SK-N-SH (cell line): ENCODE measurements at regions not wholly inside any gene's neighbourhood (a gene's known extent, or its start where the extent isn't known, plus 50 kb on each side); places are given as distances from the start of the nearest gene placed in this dataset.

ENCODE experiments used
- CTCF ChIA-PET: fragments of 300-600, 350-600 bp; formaldehyde crosslinking; extraction: SDS; loops from one replicate; lab custom pipeline; 2021; lab: Yijun Ruan, JAX
- POLR2A ChIA-PET: fragments of 350-600 bp; sonication (Branson Sonifier 250); formaldehyde crosslinking; extraction: SDS; loops from one replicate; lab custom pipeline; 2020; ENCODE audit warnings: antibody characterized with exemption, inconsistent platforms; lab: Yijun Ruan, JAX
- DNase-seq: peaks from one replicate; pipeline ENCODE4 v3.0.0; 2012
- H2AFZ ChIP-seq: fragments of 200-600 bp; sonication (generic); 2 replicates; pipeline ENCODE4 v1.8.1; 2016; ENCODE audit warnings: antibody characterized with exemption, mild to moderate bottlenecking, low read depth
- H3F3A ChIP-seq: fragments of 200-600 bp; sonication (generic); replicated peaks from 2 replicates; pipeline ENCODE3; 2016; ENCODE audit warnings: antibody characterized with exemption, mild to moderate bottlenecking; ENCODE audit not compliant: insufficient read depth
- H3K27ac ChIP-seq, 2 experiments: fragments of 200-500 bp in 1 of 2; fragments of 200-600 bp in 1 of 2; sonication (Bioruptor generic) in 1 of 2; sonication (generic), shearing (Covaris generic) in 1 of 2; 2 replicates each; pipeline versions ENCODE4 v1.5.1 to v1.6.1; 2014 to 2016; ENCODE audit warnings: low read depth in 2 of 2, inconsistent platforms in 1 of 2, low read length in 1 of 2, mild to moderate bottlenecking in 1 of 2, mixed read lengths in 1 of 2
- H3K27me3 ChIP-seq: fragments of 200-600 bp; sonication (generic), shearing (Covaris generic); 2 replicates; pipeline ENCODE4 v1.6.1; 2016; ENCODE audit warnings: mixed run types; ENCODE audit not compliant: insufficient read depth
- H3K36me3 ChIP-seq, 2 experiments: fragments of 200-500 bp in 1 of 2; fragments of 200-600 bp in 1 of 2; sonication (Bioruptor generic) in 1 of 2; sonication (generic) in 1 of 2; replicated peaks in 1 of 2; 2 replicates each; pipeline versions ENCODE3 to v1.5.1; 2014 to 2016; ENCODE audit warnings: low read length in 1 of 2, mild to moderate bottlenecking in 1 of 2; ENCODE audit not compliant: insufficient read depth in 2 of 2, control insufficient read depth in 1 of 2
- H3K4me1 ChIP-seq, 2 experiments: fragments of 200-500 bp in 1 of 2; fragments of 200-600 bp in 1 of 2; sonication (Bioruptor generic) in 1 of 2; sonication (generic), shearing (Covaris generic) in 1 of 2; 2 replicates each; pipeline versions ENCODE4 v1.5.1 to v1.6.1; 2014 to 2016; ENCODE audit warnings: low read depth in 1 of 2, low read length in 1 of 2, mixed run types in 1 of 2; ENCODE audit not compliant: insufficient read depth in 2 of 2, control insufficient read depth in 1 of 2
- H3K4me2 ChIP-seq: fragments of 200-600 bp; sonication (generic), shearing (Covaris generic); 2 replicates; pipeline ENCODE4 v1.6.1; 2017; ENCODE audit warnings: mixed run types
- H3K4me3 ChIP-seq, 2 experiments: fragments of 200-500 bp in 1 of 2; fragments of 200-600 bp in 1 of 2; sonication (Bioruptor generic) in 1 of 2; sonication (generic), shearing (Covaris generic) in 1 of 2; 2 replicates each; pipeline versions ENCODE4 v1.5.1 to v1.8.1; 2014 to 2016; ENCODE audit warnings: low read depth in 2 of 2, inconsistent platforms in 1 of 2, low read length in 1 of 2, mild to moderate bottlenecking in 1 of 2, mixed read lengths in 1 of 2, moderate library complexity in 1 of 2
- H3K79me2 ChIP-seq: fragments of 200-600 bp; sonication (generic); 2 replicates; pipeline ENCODE4 v1.8.1; 2017; ENCODE audit warnings: mild to moderate bottlenecking; ENCODE audit not compliant: insufficient read depth
- H3K9ac ChIP-seq: fragments of 200-600 bp; sonication (generic); 2 replicates; pipeline ENCODE4 v1.6.1; 2017; ENCODE audit warnings: mixed run types
- H3K9me2 ChIP-seq: fragments of 200-600 bp; sonication (generic); 2 replicates; pipeline ENCODE4 v1.6.1; 2017; ENCODE audit warnings: mixed run types
- H3K9me3 ChIP-seq: fragments of 200-600 bp; sonication (generic); 2 replicates; pipeline ENCODE4 v1.6.1; 2017; ENCODE audit warnings: mixed run types, mild to moderate bottlenecking, moderate library complexity
- H4K20me1 ChIP-seq: fragments of 200-600 bp; sonication (generic); 2 replicates; pipeline ENCODE4 v1.6.1; 2017; ENCODE audit warnings: mild to moderate bottlenecking, mixed run types; ENCODE audit not compliant: insufficient read depth
- CHD2 ChIP-seq: fragments of 150-350 bp; IDR thresholded peaks from 2 replicates; pipeline ENCODE4 v1.6.1; 2018; ENCODE audit warnings: low read length; ENCODE audit not compliant: partially characterized antibody
- ELF1 ChIP-seq: IDR thresholded peaks from 2 replicates; pipeline ENCODE4 v1.4.0; 2012
- EZH2phosphoT487 ChIP-seq: fragments of 200-600 bp; sonication (generic); IDR thresholded peaks from 2 replicates; pipeline ENCODE4 v1.6.1; 2017; ENCODE audit warnings: low read depth, mixed run types, mild to moderate bottlenecking, antibody characterized with exemption, moderate library complexity, borderline replicate concordance
- FOSL2 ChIP-seq: IDR thresholded peaks from 2 replicates; pipeline ENCODE4 v1.4.0; 2012; ENCODE audit warnings: low read depth, mild to moderate bottlenecking, moderate library complexity, borderline replicate concordance
- GABPA ChIP-seq: IDR thresholded peaks from 2 replicates; pipeline ENCODE4 v1.4.0; 2012; ENCODE audit warnings: low read depth, mild to moderate bottlenecking
- JUND ChIP-seq: IDR thresholded peaks from 2 replicates; pipeline ENCODE4 v1.4.0; 2012
- MXI1 ChIP-seq: IDR thresholded peaks from 2 replicates; pipeline ENCODE4 v1.6.1; 2012; ENCODE audit warnings: mild to moderate bottlenecking, low read depth, low read length, improper control_type of control experiment
- NRF1 ChIP-seq: IDR thresholded peaks from 2 replicates; pipeline ENCODE4 v1.6.1; 2012; ENCODE audit warnings: low read depth, mild to moderate bottlenecking, low read length
- POLR2AphosphoS5 ChIP-seq: IDR thresholded peaks from 2 replicates; pipeline ENCODE4 v1.6.1; 2012; ENCODE audit warnings: low read depth, low read length
- RAD21 ChIP-seq: IDR thresholded peaks from 2 replicates; pipeline ENCODE4 v1.6.1; 2012; ENCODE audit warnings: mild to moderate bottlenecking, low read length
- RCOR1 ChIP-seq: fragments of 150-350 bp; IDR thresholded peaks from 2 replicates; pipeline ENCODE4 v1.6.1; 2017; ENCODE audit warnings: antibody characterized with exemption, low read length
- SIN3A ChIP-seq: IDR thresholded peaks from 2 replicates; pipeline ENCODE4 v1.6.1; 2012; ENCODE audit warnings: low read depth, mild to moderate bottlenecking, low read length, moderate library complexity, borderline replicate concordance
- SMC3 ChIP-seq: IDR thresholded peaks from 2 replicates; pipeline ENCODE4 v1.6.1; 2012; ENCODE audit warnings: low read depth, low read length, improper control_type of control experiment
- TEAD4 ChIP-seq: IDR thresholded peaks from 2 replicates; pipeline ENCODE4 v1.4.0; 2012; ENCODE audit warnings: mild to moderate bottlenecking, borderline replicate concordance; ENCODE audit not compliant: insufficient read depth
- YY1 ChIP-seq: IDR thresholded peaks from 2 replicates; pipeline ENCODE4 v1.4.0; 2012; ENCODE audit warnings: low read depth, mild to moderate bottlenecking
- WGBS: methylation state at CpG from one replicate; pipeline ENCODE4 v1.1.6; 2017; ENCODE audit warnings: low lambda C conversion rate; 5-methylcytosine and 5-hydroxymethylcytosine counted together
- TF ChIP-seq, protein P1 (sequence below): IDR thresholded peaks from 2 replicates; pipeline ENCODE4 v1.4.0; 2012; ENCODE audit warnings: low read depth, borderline replicate concordance
- TF ChIP-seq, protein P2 (sequence below): IDR thresholded peaks from 2 replicates; pipeline ENCODE4 v1.6.1; 2012; ENCODE audit warnings: mild to moderate bottlenecking, low read depth, low read length, moderate library complexity
- TF ChIP-seq, protein P3 (sequence below): fragments of 150-350 bp; IDR thresholded peaks from 2 replicates; pipeline ENCODE4 v1.6.1; 2016; ENCODE audit warnings: mild to moderate bottlenecking, low read depth, low read length
- TF ChIP-seq, protein P4 (sequence below): IDR thresholded peaks from 2 replicates; pipeline ENCODE4 v1.4.0; 2012; ENCODE audit warnings: low read depth, borderline replicate concordance

DNA sequence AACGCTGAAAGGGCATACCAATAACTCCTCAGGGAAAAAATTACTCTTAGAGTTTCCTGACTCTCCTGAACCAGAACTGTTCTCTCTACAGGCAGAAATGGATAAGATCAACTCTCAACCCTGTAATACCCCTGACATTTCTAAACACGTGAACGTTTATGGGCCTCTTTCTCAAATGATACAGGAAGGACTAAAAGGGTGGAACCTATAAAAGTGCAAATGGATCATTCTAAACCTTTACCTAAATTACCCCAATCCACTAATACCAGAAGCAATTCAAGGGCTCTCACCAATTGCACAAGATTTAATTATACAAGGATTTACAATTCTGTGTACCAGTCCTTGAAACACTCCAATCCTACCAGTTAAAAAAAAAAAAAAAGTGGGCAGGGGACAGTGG lies 98.0 kb upstream of the FAM174B start:
- Histone ChIP-seq H3K9me3 (no peaks in the 10 kb centered on the region), H3K4me2 (no peak overlapping the region), H3K4me3 (no peak overlapping the region), H3K9ac (no peak overlapping the region), H3F3A (no peaks in the 10 kb centered on the region), H3K36me3 (no peaks in the 10 kb centered on the region), H2AFZ (no peak overlapping the region), H3K4me1 (no peaks in the 10 kb centered on the region; a peak in 1 of 4 replicates), H3K9me2 (no peaks in the 10 kb centered on the region), H4K20me1 (no peaks in the 10 kb centered on the region), H3K79me2 (no peaks in the 10 kb centered on the region), H3K27me3 (no peaks in the 10 kb centered on the region), H3K27ac (no peak overlapping the region)
- WGBS = 49% methylated on average over 3 of the region's 3 CpGs
- POLR2A ChIA-PET = no interaction called here
- TF ChIP-seq FOSL2 (no peak), RAD21 (no peak), POLR2AphosphoS5 (no peak), NRF1 (no peak), SMC3 (no peak), EZH2phosphoT487 (no peak), GABPA (no peak), TEAD4 (no peak), SIN3A (no peak), JUND (no peak), CHD2 (no peak), YY1 (no peak), MXI1 (no peak), ELF1 (no peak), RCOR1 (no peak)
- TF ChIP-seq, protein P1, sequence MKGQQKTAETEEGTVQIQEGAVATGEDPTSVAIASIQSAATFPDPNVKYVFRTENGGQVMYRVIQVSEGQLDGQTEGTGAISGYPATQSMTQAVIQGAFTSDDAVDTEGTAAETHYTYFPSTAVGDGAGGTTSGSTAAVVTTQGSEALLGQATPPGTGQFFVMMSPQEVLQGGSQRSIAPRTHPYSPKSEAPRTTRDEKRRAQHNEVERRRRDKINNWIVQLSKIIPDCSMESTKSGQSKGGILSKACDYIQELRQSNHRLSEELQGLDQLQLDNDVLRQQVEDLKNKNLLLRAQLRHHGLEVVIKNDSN = no peak
- TF ChIP-seq, protein P2, sequence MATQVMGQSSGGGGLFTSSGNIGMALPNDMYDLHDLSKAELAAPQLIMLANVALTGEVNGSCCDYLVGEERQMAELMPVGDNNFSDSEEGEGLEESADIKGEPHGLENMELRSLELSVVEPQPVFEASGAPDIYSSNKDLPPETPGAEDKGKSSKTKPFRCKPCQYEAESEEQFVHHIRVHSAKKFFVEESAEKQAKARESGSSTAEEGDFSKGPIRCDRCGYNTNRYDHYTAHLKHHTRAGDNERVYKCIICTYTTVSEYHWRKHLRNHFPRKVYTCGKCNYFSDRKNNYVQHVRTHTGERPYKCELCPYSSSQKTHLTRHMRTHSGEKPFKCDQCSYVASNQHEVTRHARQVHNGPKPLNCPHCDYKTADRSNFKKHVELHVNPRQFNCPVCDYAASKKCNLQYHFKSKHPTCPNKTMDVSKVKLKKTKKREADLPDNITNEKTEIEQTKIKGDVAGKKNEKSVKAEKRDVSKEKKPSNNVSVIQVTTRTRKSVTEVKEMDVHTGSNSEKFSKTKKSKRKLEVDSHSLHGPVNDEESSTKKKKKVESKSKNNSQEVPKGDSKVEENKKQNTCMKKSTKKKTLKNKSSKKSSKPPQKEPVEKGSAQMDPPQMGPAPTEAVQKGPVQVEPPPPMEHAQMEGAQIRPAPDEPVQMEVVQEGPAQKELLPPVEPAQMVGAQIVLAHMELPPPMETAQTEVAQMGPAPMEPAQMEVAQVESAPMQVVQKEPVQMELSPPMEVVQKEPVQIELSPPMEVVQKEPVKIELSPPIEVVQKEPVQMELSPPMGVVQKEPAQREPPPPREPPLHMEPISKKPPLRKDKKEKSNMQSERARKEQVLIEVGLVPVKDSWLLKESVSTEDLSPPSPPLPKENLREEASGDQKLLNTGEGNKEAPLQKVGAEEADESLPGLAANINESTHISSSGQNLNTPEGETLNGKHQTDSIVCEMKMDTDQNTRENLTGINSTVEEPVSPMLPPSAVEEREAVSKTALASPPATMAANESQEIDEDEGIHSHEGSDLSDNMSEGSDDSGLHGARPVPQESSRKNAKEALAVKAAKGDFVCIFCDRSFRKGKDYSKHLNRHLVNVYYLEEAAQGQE = no peak
- TF ChIP-seq, protein P3, sequence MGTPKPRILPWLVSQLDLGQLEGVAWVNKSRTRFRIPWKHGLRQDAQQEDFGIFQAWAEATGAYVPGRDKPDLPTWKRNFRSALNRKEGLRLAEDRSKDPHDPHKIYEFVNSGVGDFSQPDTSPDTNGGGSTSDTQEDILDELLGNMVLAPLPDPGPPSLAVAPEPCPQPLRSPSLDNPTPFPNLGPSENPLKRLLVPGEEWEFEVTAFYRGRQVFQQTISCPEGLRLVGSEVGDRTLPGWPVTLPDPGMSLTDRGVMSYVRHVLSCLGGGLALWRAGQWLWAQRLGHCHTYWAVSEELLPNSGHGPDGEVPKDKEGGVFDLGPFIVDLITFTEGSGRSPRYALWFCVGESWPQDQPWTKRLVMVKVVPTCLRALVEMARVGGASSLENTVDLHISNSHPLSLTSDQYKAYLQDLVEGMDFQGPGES = no peak
- TF ChIP-seq, protein P4, sequence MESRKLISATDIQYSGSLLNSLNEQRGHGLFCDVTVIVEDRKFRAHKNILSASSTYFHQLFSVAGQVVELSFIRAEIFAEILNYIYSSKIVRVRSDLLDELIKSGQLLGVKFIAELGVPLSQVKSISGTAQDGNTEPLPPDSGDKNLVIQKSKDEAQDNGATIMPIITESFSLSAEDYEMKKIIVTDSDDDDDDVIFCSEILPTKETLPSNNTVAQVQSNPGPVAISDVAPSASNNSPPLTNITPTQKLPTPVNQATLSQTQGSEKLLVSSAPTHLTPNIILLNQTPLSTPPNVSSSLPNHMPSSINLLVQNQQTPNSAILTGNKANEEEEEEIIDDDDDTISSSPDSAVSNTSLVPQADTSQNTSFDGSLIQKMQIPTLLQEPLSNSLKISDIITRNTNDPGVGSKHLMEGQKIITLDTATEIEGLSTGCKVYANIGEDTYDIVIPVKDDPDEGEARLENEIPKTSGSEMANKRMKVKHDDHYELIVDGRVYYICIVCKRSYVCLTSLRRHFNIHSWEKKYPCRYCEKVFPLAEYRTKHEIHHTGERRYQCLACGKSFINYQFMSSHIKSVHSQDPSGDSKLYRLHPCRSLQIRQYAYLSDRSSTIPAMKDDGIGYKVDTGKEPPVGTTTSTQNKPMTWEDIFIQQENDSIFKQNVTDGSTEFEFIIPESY = no peak
- DNase-seq = no peak
- CTCF ChIA-PET = no interaction called here
